Keratinocyte (primary cell): ENCODE measurements at regions not wholly inside any gene's neighbourhood (a gene's known extent, or its start where the extent isn't known, plus 50 kb on each side); places are given as distances from the start of the nearest gene placed in this dataset.

Experiments
- DNase-seq: peaks from one replicate; pipeline ENCODE4 v3.0.0-alpha.2; 2011; ENCODE audit warnings: low read depth, missing footprints, low spot score
- FAIRE-seq: peaks from 2 replicates; lab custom pipeline; 2011; peaks lifted over from hg19 to GRCh38; lab: Jason Lieb, UNC
- H2AFZ ChIP-seq: 2 replicates; pipeline ENCODE4 v1.6.0; 2012; ENCODE audit warnings: low read length, control low read depth, inconsistent platforms; ENCODE audit not compliant: control insufficient read depth
- H3K27ac ChIP-seq: 2 replicates; pipeline ENCODE4 v1.5.1; 2011; ENCODE audit warnings: low read length; ENCODE audit not compliant: control insufficient read depth, insufficient read depth
- H3K27me3 ChIP-seq: 3 replicates; pipeline ENCODE4 v1.6.0; 2011; ENCODE audit warnings: low read length; ENCODE audit not compliant: control insufficient read depth, insufficient read depth; ENCODE audit errors: extremely low read depth
- H3K36me3 ChIP-seq, 2 experiments: 2 replicates in 1 of 2; 3 replicates in 1 of 2; pipeline ENCODE4 v1.5.1; 2011; ENCODE audit warnings: low read length in 2 of 2, mild to moderate bottlenecking in 1 of 2; ENCODE audit not compliant: control insufficient read depth in 2 of 2, insufficient read depth in 2 of 2; ENCODE audit errors: extremely low read depth in 1 of 2
- H3K4me1 ChIP-seq: 3 replicates; pipeline ENCODE4 v1.5.1; 2011; ENCODE audit warnings: low read length; ENCODE audit not compliant: control insufficient read depth, insufficient read depth; ENCODE audit errors: extremely low read depth
- H3K4me2 ChIP-seq: 3 replicates; pipeline ENCODE4 v1.6.0; 2011; ENCODE audit warnings: low read depth, low read length; ENCODE audit not compliant: control insufficient read depth, insufficient read depth; ENCODE audit errors: extremely low read depth
- H3K4me3 ChIP-seq, 3 experiments: fragments of 200-600 bp in 1 of 3; sonication (generic) in 1 of 3; 2 replicates in 2 of 3; 3 replicates in 1 of 3; pipeline ENCODE4 v1.5.1; 2011 to 2016; ENCODE audit warnings: low read length in 3 of 3, mild to moderate bottlenecking in 3 of 3, control low read depth in 2 of 3, inconsistent platforms in 1 of 3, low read depth in 1 of 3, mixed read lengths in 1 of 3, mixed run types in 1 of 3, moderate library complexity in 1 of 3; ENCODE audit not compliant: control insufficient read depth in 2 of 3, insufficient read depth in 2 of 3; ENCODE audit errors: extremely low read depth in 1 of 3
- H3K79me2 ChIP-seq: 2 replicates; pipeline ENCODE4 v1.6.0; 2012; ENCODE audit warnings: low read length; ENCODE audit not compliant: control insufficient read depth, insufficient read depth
- H3K9ac ChIP-seq: 3 replicates; pipeline ENCODE4 v1.6.0; 2011; ENCODE audit warnings: low read length; ENCODE audit not compliant: control insufficient read depth, insufficient read depth; ENCODE audit errors: extremely low read depth
- H3K9me1 ChIP-seq: 3 replicates; pipeline ENCODE4 v1.6.0; 2011; ENCODE audit warnings: low read length; ENCODE audit not compliant: control insufficient read depth, insufficient read depth; ENCODE audit errors: extremely low read depth
- H3K9me3 ChIP-seq: 2 replicates; pipeline ENCODE4 v1.5.1; 2012; ENCODE audit warnings: low read depth, low read length; ENCODE audit not compliant: control insufficient read depth
- H4K20me1 ChIP-seq: 3 replicates; pipeline ENCODE4 v1.6.0; 2011; ENCODE audit warnings: low read length; ENCODE audit not compliant: control insufficient read depth, insufficient read depth; ENCODE audit errors: extremely low read depth
- EZH2 ChIP-seq: IDR thresholded peaks from one replicate; pipeline ENCODE4 v1.6.1; 2012; ENCODE audit warnings: inconsistent platforms, mild to moderate bottlenecking, low read length, moderate library complexity
- dilution Hi-C: fragments of 300-500 bp; cut with MboI; formaldehyde crosslinking; loops from one replicate; pipeline ENCODE4 v1.7.0; 2020; ENCODE audit warnings: low sequenced_read_pairs; ENCODE audit not compliant: extremely low pct_ligation_motif_present
- TF ChIP-seq, protein P1 (sequence below), 3 experiments: IDR thresholded peaks in 1 of 3; conservative IDR thresholded peaks in 1 of 3; optimal IDR thresholded peaks in 1 of 3; 2 replicates in 2 of 3; 3 replicates in 1 of 3; pipeline versions ENCODE3 to v1.5.1; 2011; ENCODE audit warnings: low read length in 3 of 3, mild to moderate bottlenecking in 3 of 3, moderate library complexity in 2 of 3, control low read depth in 1 of 3, inconsistent platforms in 1 of 3; ENCODE audit not compliant: insufficient read depth in 2 of 3; ENCODE audit errors: extremely low read depth in 1 of 3

- Histone ChIP-seq H3K36me3 (peaks cover 22 to 28% of the 10 kb centered on the region in 2 experiments), H3K27ac (no peak overlapping the region), H3K9me1 (no peaks in the 10 kb centered on the region), H3K4me2 (no peak overlapping the region), H2AFZ (no peak overlapping the region), H3K27me3 (no peaks in the 10 kb centered on the region), H4K20me1 (peaks cover 54% of the 10 kb centered on the region), H3K9ac (no peak overlapping the region), H3K4me3 (no peak overlapping the region), H3K9me3 (no peaks in the 10 kb centered on the region), H3K79me2 (peaks cover 88% of the 10 kb centered on the region), H3K4me1 (peaks cover 18% of the 10 kb centered on the region)
- TF ChIP-seq, protein P1, sequence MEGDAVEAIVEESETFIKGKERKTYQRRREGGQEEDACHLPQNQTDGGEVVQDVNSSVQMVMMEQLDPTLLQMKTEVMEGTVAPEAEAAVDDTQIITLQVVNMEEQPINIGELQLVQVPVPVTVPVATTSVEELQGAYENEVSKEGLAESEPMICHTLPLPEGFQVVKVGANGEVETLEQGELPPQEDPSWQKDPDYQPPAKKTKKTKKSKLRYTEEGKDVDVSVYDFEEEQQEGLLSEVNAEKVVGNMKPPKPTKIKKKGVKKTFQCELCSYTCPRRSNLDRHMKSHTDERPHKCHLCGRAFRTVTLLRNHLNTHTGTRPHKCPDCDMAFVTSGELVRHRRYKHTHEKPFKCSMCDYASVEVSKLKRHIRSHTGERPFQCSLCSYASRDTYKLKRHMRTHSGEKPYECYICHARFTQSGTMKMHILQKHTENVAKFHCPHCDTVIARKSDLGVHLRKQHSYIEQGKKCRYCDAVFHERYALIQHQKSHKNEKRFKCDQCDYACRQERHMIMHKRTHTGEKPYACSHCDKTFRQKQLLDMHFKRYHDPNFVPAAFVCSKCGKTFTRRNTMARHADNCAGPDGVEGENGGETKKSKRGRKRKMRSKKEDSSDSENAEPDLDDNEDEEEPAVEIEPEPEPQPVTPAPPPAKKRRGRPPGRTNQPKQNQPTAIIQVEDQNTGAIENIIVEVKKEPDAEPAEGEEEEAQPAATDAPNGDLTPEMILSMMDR (optimal IDR thresholded peaks at IDR 0.05 in 1 of 3, IDR thresholded peaks at IDR 0.05 in 1 of 3, conservative IDR thresholded peaks at IDR 0.05 in 1 of 3; ENCODE audit: extremely low read depth in 1 of 3, insufficient read depth in 2 of 3, low read length in 3 of 3): no peak
- TF ChIP-seq EZH2: no peak
- DNase-seq (no peak), FAIRE-seq (no peak)
- dilution Hi-C loops: no loop called here
These were observed 294.7 kb downstream of the SEC14L1 start for GRCh38 chr17:77435272-77436057.

DNA sequence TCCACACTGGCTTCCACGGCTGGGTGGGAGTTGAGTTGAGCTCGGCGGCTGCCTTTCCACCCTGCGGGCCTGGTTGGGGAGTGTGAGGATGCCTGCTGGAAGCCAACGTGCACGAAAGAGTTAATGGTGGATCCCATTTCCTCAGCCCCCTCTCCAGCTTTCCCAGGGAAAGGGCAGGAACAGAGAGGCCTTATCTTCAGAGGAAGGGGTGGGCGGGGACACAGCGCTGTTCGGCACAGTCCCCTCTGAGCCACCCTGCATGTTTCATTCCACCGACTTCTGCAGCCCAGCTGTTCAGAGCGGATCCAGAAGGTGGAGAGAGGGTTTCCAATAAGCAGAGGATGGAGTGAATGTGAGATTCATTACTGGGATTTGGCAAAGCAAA, 295.3 kb downstream of the SEC14L1 start:
- dilution Hi-C loops: no loop called here
- no peak overlapping the region for H3K4me2 ChIP-seq

More for the DNA sequence above, 295.3 kb downstream of the SEC14L1 start:
- Histone ChIP-seq H4K20me1 (peaks cover 57% of the 10 kb centered on the region), H2AFZ (no peak overlapping the region), H3K9me3 (no peaks in the 10 kb centered on the region), H3K79me2 (peaks cover 90% of the 10 kb centered on the region), H3K27ac (no peak overlapping the region), H3K4me3 (no peak overlapping the region), H3K9me1 (no peaks in the 10 kb centered on the region), H3K27me3 (no peaks in the 10 kb centered on the region), H3K9ac (no peak overlapping the region), H3K4me1 (peaks cover 18% of the 10 kb centered on the region), H3K36me3 (peaks cover 22 to 30% of the 10 kb centered on the region in 2 experiments)
- TF ChIP-seq EZH2: no peak
- TF ChIP-seq, protein P1 (optimal IDR thresholded peaks at IDR 0.05 in 1 of 3, IDR thresholded peaks at IDR 0.05 in 1 of 3, conservative IDR thresholded peaks at IDR 0.05 in 1 of 3; ENCODE audit: extremely low read depth in 1 of 3, insufficient read depth in 2 of 3, low read length in 3 of 3): no peak
- FAIRE-seq (no peak), DNase-seq (no peak)
